NCI-H345 (cell line): ENCODE measurements at regions not wholly inside any gene's neighbourhood (a gene's known extent, or its start where the extent isn't known, plus 50 kb on each side); places are given as distances from the start of the nearest gene placed in this dataset.

Experiments
- DNase-seq: peaks from one replicate; lab custom pipeline; 2025; lab: John Stamatoyannopoulos, UW

- no peak for DNase-seq
These were observed 185.1 kb upstream of the ROPN1 start for GRCh38 chr3:124177071-124177470.

- no peak for DNase-seq
These were observed 186.6 kb upstream of the ROPN1 start for GRCh38 chr3:124178531-124178930.

DNA sequence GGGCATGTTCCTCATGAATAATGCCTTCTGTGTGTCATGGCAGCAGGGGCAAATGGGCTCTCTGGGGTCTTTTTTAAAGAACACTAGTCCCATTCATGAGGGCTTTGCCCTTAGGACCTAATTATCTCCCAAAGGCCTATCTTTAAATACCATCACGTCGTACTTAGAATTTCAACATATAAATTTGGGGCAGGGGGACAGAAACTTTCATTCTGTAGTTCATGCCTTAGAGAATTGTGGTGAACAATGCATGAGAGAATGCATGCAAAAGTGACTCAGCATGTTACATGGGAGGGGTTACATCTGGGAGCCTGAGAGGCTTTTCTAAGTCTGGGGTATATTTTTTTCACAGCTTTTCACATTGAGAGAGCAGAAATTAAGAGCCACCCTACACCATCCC, 208.5 kb upstream of the ROPN1 start:
- DNase-seq = no peak

- DNase-seq = no peak
These were observed 209.3 kb upstream of the ROPN1 start for GRCh38 chr3:124201226-124201625.

DNA sequence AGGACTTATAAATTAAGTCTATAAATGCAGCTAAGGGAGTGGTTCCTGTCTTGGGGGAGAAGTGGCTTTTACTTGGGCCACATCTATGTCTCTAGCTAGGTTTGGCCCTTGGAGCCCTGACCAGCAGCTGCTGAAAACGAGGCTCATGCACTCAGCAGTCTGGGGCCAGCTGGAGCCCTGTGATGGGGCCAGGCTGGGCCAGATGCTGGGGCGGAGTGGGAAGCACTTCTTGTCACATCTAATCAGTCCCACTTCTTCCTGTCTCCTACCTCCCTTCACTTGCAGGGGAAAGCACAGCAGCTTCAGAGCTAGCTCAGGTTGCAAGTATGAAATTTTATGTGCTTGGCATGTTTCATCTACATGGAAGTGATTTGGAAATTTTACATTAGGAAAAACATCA, 209.9 kb upstream of the ROPN1 start:
- no peak for DNase-seq

- DNase-seq = no peak
These were observed 210.8 kb upstream of the ROPN1 start for GRCh38 chr3:124202754-124203153.

DNA sequence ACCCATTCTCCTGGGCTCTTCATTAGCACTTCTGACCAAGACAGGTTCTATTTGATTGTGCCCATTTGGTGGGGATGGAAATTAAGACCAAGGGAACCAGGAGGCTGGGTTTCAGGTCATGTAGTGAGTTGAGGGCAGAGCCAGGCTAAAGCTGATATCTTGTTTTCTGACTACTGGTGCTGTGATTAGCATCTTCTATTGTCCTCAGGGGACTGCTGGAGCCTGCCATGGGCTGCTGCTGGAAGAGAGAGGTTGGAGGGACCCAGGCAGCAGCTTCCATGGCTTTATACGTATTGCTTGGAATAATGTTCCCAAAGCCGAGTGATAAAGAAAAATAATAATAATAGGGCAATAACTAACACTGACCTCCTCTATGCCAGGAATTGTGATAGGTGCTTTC, 211.4 kb upstream of the ROPN1 start:
- no peak for DNase-seq

DNA sequence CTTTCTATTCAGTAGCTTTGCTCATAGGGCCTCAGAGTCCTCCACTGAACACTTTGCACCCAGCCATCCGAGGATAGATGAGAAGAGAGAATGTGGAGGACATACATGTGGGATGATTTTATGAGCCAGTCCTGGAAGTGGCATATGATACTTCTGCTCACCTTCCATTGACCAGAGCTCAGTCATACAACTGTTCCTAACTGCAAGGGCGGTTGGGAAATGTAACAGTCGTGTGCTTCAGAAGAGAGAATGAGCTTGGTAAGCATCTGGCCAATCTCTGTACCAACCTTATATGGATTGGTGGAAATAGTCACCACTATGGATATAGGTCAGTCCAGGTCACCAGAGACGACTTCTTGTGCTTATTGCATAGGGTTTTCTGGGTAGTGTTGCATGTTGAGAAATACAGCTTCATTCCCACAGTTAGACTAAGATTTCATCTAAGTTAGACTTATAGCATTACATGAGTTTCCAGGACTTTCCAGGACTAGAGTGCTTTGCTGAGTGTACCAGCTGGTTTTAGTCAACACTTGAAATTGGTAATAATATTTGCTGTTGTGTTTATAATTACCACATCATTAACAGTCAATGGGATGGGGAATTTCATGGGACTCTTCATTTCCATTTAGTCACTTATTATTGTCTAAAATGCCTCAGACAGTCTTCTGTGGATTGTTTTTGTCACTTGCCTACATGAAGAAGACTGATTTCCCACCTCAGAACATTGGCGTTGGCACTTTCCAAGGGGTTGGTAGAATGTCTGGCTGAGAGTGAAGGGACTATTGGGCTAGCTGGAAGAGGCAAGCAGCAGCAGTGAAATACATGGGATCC, 214.5 kb upstream of the ROPN1 start:
- no peak for DNase-seq

DNA sequence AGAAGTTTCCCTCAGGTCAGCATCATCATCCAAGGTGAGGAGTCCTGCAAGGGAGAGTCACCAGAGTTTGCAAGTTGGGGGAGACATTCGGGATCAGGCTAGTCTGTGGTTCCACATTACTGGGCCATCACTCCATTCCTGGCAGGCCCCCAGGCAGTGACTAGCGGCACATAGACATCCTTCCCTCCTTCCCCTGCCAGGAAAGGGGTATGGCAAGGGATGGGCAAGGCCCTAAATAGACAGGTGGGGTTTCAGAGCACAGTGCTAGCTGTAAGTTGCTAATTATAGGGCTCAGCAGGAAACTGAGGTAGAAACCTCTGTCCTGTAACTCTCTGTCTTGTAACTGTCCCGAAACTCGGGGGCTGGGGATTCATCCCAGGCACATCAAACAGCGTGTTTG, 215.2 kb upstream of the ROPN1 start:
- no peak for DNase-seq

GRCh38 chr3:124207873-124208485, 216.1 kb upstream of the ROPN1 start:
- no peak for DNase-seq

DNA sequence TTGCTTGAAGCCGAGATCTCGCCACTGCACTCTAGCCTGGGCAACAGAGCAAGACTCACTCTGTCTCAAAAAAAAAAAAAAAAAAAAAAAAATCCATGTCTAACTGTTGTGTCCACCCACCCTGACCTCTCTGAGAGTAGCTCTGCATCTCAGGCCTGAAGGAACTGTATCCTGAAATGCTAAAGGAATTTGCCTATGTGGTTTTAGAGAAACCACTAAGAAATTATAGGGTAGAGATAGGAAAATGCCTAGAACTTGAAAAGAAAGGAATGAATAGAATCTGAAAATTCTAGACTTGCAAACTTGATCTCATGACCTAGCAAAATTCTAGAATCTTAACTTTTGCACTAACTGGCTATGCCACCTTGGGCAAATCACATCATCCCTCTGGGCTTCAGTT, 217.5 kb upstream of the ROPN1 start:
- DNase-seq = no peak

- DNase-seq = no peak
These were observed 219.0 kb upstream of the ROPN1 start for GRCh38 chr3:124210899-124211298.

DNA sequence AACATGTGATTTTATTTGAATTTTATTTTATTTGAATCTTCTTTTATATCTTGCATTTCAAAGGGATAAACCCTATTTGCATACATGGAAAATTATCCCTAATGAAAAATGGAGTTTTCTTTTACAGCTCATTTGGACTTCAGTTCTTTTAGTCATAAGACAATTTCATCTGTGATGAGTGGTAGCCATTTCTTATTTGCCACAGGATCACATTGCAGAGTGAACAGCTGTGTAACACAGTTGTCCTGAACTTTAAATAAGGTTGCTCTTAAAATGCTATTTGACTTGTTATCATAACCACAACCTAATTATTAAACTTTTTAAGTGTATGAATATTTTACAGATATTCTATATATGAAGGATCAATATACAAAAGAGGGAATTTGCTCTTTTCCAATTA, 221.7 kb upstream of the ROPN1 start:
- no peak for DNase-seq

DNA sequence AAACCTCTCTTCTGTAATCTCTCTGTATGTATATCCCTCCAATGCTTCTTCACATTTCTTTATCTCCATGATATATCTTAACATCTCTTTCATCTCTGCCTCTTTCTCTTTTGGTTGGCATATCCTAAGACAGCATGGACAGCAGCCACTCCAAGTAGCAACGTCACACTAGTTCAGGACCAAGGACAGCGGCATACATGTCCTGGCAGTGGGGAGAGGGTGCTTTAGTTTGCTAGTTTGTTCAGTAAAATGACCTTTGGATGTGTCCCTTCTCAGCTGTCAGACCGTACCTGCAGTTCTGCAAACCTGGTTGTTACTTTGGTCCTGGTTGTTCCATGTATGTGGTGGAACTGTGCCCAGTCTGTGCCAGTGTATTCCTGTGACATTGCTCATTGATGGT, 225.6 kb upstream of the ROPN1 start:
- no peak for DNase-seq

GRCh38 chr3:124221422-124221821, 229.5 kb upstream of the ROPN1 start:
- DNase-seq = no peak

- DNase-seq = no peak
These were observed 231.9 kb upstream of the ROPN1 start for GRCh38 chr3:124223853-124224252.

GRCh38 chr3:124227150-124227630, 235.3 kb upstream of the ROPN1 start:
- DNase-seq = no peak

DNA sequence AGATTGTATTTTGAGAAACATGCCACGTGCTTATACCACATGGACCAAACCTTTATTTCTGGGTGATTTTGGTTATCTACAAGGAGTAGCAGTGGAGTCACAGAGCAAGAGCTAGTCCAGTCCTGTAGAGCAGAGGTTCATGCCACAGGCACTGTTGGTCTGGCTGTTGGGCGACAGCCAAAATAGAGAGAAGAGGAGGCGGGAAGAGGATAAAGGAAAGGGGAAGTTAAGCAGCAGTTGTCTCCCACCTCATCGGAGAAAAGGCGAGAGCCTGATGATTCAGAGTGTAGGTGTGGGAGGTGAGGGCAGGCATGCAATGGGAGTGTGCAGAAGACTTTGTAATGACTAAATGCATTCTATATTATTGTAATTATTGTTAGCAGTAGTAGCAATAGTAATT, 237.5 kb upstream of the ROPN1 start:
- DNase-seq = no peak

DNA sequence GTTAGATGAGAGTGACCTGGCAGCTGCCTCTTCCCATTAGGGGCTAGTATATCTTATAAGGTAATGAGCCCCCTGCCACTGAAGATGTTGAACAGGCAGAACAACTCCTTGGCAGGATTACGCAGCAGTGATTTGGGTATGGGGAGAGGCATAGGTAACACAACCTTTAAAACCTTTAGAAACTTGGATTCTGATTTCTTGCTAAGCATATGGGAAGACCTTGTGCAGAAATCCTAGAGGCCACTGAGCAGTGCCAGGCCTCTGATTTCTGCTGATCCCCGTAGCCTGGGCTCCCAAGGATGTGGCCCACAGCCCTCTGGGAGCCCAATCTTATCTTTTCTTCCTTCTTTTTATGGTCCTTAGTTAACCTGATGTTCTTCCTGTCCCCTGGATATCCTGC, 237.9 kb upstream of the ROPN1 start:
- DNase-seq = no peak

GRCh38 chr3:124230432-124230831, 238.5 kb upstream of the ROPN1 start:
- no peak for DNase-seq

- no peak for DNase-seq
These were observed 239.1 kb upstream of the ROPN1 start for GRCh38 chr3:124230998-124231397.

DNA sequence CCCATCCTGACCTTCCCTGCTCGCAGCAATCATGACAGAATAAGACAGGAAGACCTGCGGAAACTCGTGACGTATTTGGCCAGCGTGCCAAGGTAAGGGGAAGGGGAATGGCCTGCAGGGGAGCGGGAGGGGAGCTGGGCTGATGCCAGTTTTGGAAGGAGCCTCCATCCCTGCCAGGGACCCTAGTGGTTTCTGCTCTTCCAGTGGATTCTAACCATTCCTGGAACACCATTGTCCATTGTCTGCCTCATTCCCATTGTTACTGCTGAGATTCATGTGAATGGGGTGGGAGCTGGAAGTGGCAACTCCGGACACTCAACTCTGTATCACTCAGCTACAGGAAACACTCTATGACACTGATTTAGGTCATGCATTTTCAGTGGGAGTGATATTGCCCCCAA, 242.9 kb upstream of the ROPN1 start:
- no peak for DNase-seq

GRCh38 chr3:124235446-124235845, 243.5 kb upstream of the ROPN1 start:
- no peak for DNase-seq
